ENCODE measurements at regions not wholly inside any gene's neighbourhood (a gene's known extent, or its start where the extent isn't known, plus 50 kb on each side); places are given as distances from the start of the nearest gene placed in this dataset.

GRCh38 chr13:87923753-87924152, 252.6 kb downstream of the SLITRK5 start:
- no peak for TF ChIP-seq CTCF (IDR thresholded peaks at IDR 0.05)
- no peak for TF ChIP-seq EZH2 (IDR thresholded peaks at IDR 0.05)
- TF ChIP-seq EZH2phosphoT487 (IDR thresholded peaks at IDR 0.05): no peak

Measured in neural progenitor cell (in vitro differentiated cells).